Upper lobe of left lung (tissue), 4 donors: ENCODE measurements at regions not wholly inside any gene's neighbourhood (a gene's known extent, or its start where the extent isn't known, plus 50 kb on each side); places are given as distances from the start of the nearest gene placed in this dataset.

Experiments
- CTCF ChIP-seq, 6 experiments: fragments of 450-650 bp in 4 of 6; fragments of 200-600 bp in 2 of 6; sonication (generic) in 2 of 6; IDR thresholded peaks; one replicate each; pipeline ENCODE4 v1.5.1; 2016 to 2019; ENCODE audit warnings: antibody characterized with exemption in 6 of 6
- POLR2A ChIP-seq, 4 donors: fragments of 450-650 bp; IDR thresholded peaks; one replicate each; pipeline ENCODE4 v1.5.1; 2016 to 2017; ENCODE audit warnings: antibody characterized with exemption in 4 of 4, mild to moderate bottlenecking in 2 of 4

- TF ChIP-seq POLR2A (IDR thresholded peaks at IDR 0.05) = no peak
- TF ChIP-seq CTCF (IDR thresholded peaks at IDR 0.05) = no peak
These were observed 132.7 kb upstream of the XPO1 start for GRCh38 chr2:61670591-61671501.
